ENCODE measurements at regions not wholly inside any gene's neighbourhood (a gene's known extent, or its start where the extent isn't known, plus 50 kb on each side); places are given as distances from the start of the nearest gene placed in this dataset.

DNA sequence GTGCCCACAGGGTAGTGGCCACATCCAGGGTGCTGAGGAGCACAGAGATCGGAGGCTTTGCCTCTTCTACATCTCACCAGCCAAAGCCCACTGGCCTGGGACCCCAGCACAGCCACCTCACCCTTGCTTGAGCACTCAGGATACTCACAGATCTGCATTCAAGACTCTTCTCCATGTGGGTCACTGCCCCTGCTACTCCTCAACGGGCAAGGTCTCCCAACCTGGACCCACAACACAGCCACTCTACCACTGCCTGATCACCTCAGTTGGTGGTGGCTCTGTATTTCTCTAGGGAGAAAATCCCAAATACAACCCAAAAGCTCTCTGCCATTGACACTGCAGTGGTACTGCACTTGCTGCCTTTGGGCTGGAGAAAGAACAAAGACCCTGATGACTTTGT is 190.3 kb upstream of the KLHL4 start (continued):
- no peak for TF ChIP-seq ZBTB40 (IDR thresholded peaks at IDR 0.05; ENCODE audit: borderline replicate concordance)
- no peak for TF ChIP-seq RUNX3 (IDR thresholded peaks at IDR 0.05; ENCODE audit: low read length)

- no peak for DNase-seq (ENCODE audit: low read depth, low spot score)
- Histone ChIP-seq H3K4me2 (ENCODE audit: control insufficient read depth, insufficient read depth) (no peak overlapping the region), H3K9me3 (replicated peaks; ENCODE audit: control insufficient read depth, insufficient read depth, low read length) (no peaks in the 10 kb centered on the region), H3K9ac (ENCODE audit: control insufficient read depth, insufficient read depth, low read length) (no peak overlapping the region), H4K20me1 (ENCODE audit: control insufficient read depth, insufficient read depth) (no peaks in the 10 kb centered on the region), H3K36me3 (ENCODE audit: control insufficient read depth in 2 of 2, insufficient read depth in 2 of 2, low read length in 1 of 2) (no peaks in the 10 kb centered on the region), H3K4me3 (no peak overlapping the region), H3K27me3 (replicated peaks in 1 of 2; ENCODE audit: control insufficient read depth in 2 of 2, insufficient read depth in 2 of 2, low read length in 1 of 2) (no peaks in the 10 kb centered on the region), H3K27ac (ENCODE audit: control insufficient read depth, insufficient read depth) (no peak overlapping the region), H3K79me2 (ENCODE audit: control insufficient read depth, insufficient read depth, low read length) (no peaks in the 10 kb centered on the region), H2AFZ (ENCODE audit: control insufficient read depth, low read depth, low read length) (no peak overlapping the region), H3K4me1 (ENCODE audit: control insufficient read depth, insufficient read depth, low read length) (no peaks in the 10 kb centered on the region)
- in situ Hi-C loops (cut with MboI) (no loop called here), intact Hi-C loops (cut with micrococcal nuclease; ENCODE audit: unreplicated experiment) (loop anchor here (10.0 kb wide), 1 partner anchor 328 kb away; no protein-coding TSS in a partner anchor)
- no TSS peak for BruUV-seq (replicated peaks)
- ChIA-PET RAD21 (ENCODE audit: unreplicated experiment) (no interaction called here), CTCF (no interaction called here), POLR2A (no interaction called here), SMC1A (ENCODE audit: uncharacterized antibody, unreplicated experiment) (no interaction called here)
- no peak for FAIRE-seq
- no peak for ATAC-seq
- WGBS (ENCODE audit: insufficient coverage, insufficient replicate concordance, low lambda C conversion rate, missing lambda C conversion rate) = 0% methylated on average over 1 of the region's 1 CpG
- TF ChIP-seq JUNB (IDR thresholded peaks at IDR 0.05) (no peak), BCL3 (IDR thresholded peaks at IDR 0.05; ENCODE audit: borderline replicate concordance, insufficient read depth, low read depth, low read length, poor library complexity, severe bottlenecking) (no peak), ZNF207 (IDR thresholded peaks at IDR 0.05; ENCODE audit: borderline replicate concordance) (no peak), SPI1 (IDR thresholded peaks at IDR 0.05; ENCODE audit: borderline replicate concordance, insufficient read depth, low read depth, low read length) (no peak), HDAC6 (IDR thresholded peaks at IDR 0.05; ENCODE audit: unreplicated experiment) (no peak), POLR2AphosphoS2 (IDR thresholded peaks at IDR 0.05; ENCODE audit: low read depth, low read length) (no peak), MTA2 (IDR thresholded peaks at IDR 0.05; ENCODE audit: low read depth) (no peak), SP1 (IDR thresholded peaks at IDR 0.05; ENCODE audit: low read depth, low read length) (no peak), NR2C2 (IDR thresholded peaks at IDR 0.05; ENCODE audit: borderline replicate concordance, control insufficient read depth, insufficient read length, low read depth) (no peak), FOXK2 (IDR thresholded peaks at IDR 0.05) (no peak), POLR2A (IDR thresholded peaks at IDR 0.05; ENCODE audit: low read depth, low read length) (no peak)
- TF ChIP-seq, protein P1, sequence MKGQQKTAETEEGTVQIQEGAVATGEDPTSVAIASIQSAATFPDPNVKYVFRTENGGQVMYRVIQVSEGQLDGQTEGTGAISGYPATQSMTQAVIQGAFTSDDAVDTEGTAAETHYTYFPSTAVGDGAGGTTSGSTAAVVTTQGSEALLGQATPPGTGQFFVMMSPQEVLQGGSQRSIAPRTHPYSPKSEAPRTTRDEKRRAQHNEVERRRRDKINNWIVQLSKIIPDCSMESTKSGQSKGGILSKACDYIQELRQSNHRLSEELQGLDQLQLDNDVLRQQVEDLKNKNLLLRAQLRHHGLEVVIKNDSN (IDR thresholded peaks at IDR 0.05; ENCODE audit: borderline replicate concordance, extremely low read length, insufficient read depth, low read depth, low read length) = no peak
Measured at GRCh38 chrX:87337267-87337666, 180.3 kb upstream of the KLHL4 start.

Measured in GM12878 (cell line).